Testis (tissue), 2 donors: ENCODE measurements at regions not wholly inside any gene's neighbourhood (a gene's known extent, or its start where the extent isn't known, plus 50 kb on each side); places are given as distances from the start of the nearest gene placed in this dataset.

Source experiments
- DNase-seq: peaks from one replicate; pipeline ENCODE4 v3.0.0-alpha.2; 2019
- H3K27ac ChIP-seq, 2 donors: fragments of 200-600 bp; sonication (generic); one replicate each; pipeline ENCODE4 v1.5.1; 2019
- H3K27me3 ChIP-seq: fragments of 200-600 bp; sonication (generic); one replicate; pipeline ENCODE4 v1.5.1; 2019
- H3K36me3 ChIP-seq: fragments of 200-600 bp; sonication (generic); one replicate; pipeline ENCODE4 v1.5.1; 2017; ENCODE audit warnings: low read depth; ENCODE audit errors: missing control alignments
- H3K4me1 ChIP-seq: fragments of 200-600 bp; sonication (generic); one replicate; pipeline ENCODE4 v1.5.1; 2019
- H3K4me3 ChIP-seq, 2 donors: fragments of 200-600 bp; sonication (generic); one replicate each; pipeline ENCODE4 v1.5.1; 2017 to 2019
- H3K9me3 ChIP-seq: fragments of 200-600 bp; sonication (generic); one replicate; pipeline ENCODE4 v1.5.1; 2017
- POLR2A ChIP-seq: fragments of 450-650 bp; IDR thresholded peaks from one replicate; pipeline ENCODE4 v1.6.1; 2017; ENCODE audit warnings: antibody characterized with exemption, mild to moderate bottlenecking, moderate library complexity
- WGBS, 2 donors: methylation state at CpG; one replicate each; pipeline ENCODE4 v1.1.5; 2018; 5-methylcytosine and 5-hydroxymethylcytosine counted together
- intact Hi-C: fragments of 100-400 bp; cut with DNase I; formaldehyde crosslinking; loops from one replicate; pipeline ENCODE4 v1.15.1; 2023; ENCODE audit warnings: low total_unique reads
- TF ChIP-seq, protein P1 (sequence below), 3 experiments: fragments of 450-650 bp in 2 of 3; fragments of 200-600 bp in 1 of 3; sonication (generic) in 1 of 3; IDR thresholded peaks; one replicate each; pipeline ENCODE4 v1.5.1; 2016 to 2019; ENCODE audit warnings: antibody characterized with exemption in 3 of 3, mild to moderate bottlenecking in 2 of 3, moderate library complexity in 1 of 3

- no peak for DNase-seq
- TF ChIP-seq, protein P1, sequence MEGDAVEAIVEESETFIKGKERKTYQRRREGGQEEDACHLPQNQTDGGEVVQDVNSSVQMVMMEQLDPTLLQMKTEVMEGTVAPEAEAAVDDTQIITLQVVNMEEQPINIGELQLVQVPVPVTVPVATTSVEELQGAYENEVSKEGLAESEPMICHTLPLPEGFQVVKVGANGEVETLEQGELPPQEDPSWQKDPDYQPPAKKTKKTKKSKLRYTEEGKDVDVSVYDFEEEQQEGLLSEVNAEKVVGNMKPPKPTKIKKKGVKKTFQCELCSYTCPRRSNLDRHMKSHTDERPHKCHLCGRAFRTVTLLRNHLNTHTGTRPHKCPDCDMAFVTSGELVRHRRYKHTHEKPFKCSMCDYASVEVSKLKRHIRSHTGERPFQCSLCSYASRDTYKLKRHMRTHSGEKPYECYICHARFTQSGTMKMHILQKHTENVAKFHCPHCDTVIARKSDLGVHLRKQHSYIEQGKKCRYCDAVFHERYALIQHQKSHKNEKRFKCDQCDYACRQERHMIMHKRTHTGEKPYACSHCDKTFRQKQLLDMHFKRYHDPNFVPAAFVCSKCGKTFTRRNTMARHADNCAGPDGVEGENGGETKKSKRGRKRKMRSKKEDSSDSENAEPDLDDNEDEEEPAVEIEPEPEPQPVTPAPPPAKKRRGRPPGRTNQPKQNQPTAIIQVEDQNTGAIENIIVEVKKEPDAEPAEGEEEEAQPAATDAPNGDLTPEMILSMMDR (IDR thresholded peaks at IDR 0.05) = no peak
- no peak for TF ChIP-seq POLR2A
Observed at GRCh38 chr18:29163596-29163995, 986.7 kb upstream of the CDH2 start.

GRCh38 chr18:29161429-29161828 is 984.5 kb upstream of the CDH2 start:
- Histone ChIP-seq H3K27me3 (no peaks in the 10 kb centered on the region), H3K9me3 (no peaks in the 10 kb centered on the region), H3K36me3 (no peaks in the 10 kb centered on the region), H3K4me1 (no peaks in the 10 kb centered on the region), H3K27ac (no peak overlapping the region), H3K4me3 (no peak overlapping the region)
- DNase-seq = no peak
- TF ChIP-seq, protein P1 (IDR thresholded peaks at IDR 0.05) = no peak
- no peak for TF ChIP-seq POLR2A
- intact Hi-C loops = no loop called here

More at GRCh38 chr18:29163596-29163995, 986.7 kb upstream of the CDH2 start:
- Histone ChIP-seq H3K4me1 (no peaks in the 10 kb centered on the region), H3K27ac (no peak overlapping the region), H3K4me3 (no peak overlapping the region), H3K27me3 (no peaks in the 10 kb centered on the region), H3K36me3 (no peaks in the 10 kb centered on the region), H3K9me3 (no peaks in the 10 kb centered on the region)
- intact Hi-C loops = no loop called here

- no peak for DNase-seq
- no peak for TF ChIP-seq POLR2A
- Histone ChIP-seq H3K36me3 (no peaks in the 10 kb centered on the region), H3K27ac (no peak overlapping the region), H3K4me1 (no peaks in the 10 kb centered on the region), H3K4me3 (no peak overlapping the region), H3K27me3 (no peaks in the 10 kb centered on the region), H3K9me3 (no peaks in the 10 kb centered on the region)
- 26 to 43% methylated on average over 2 of the region's 2 CpGs for WGBS, 2 donors
- intact Hi-C loops = no loop called here
Observed at GRCh38 chr18:29160170-29160569, 983.2 kb upstream of the CDH2 start.

DNA sequence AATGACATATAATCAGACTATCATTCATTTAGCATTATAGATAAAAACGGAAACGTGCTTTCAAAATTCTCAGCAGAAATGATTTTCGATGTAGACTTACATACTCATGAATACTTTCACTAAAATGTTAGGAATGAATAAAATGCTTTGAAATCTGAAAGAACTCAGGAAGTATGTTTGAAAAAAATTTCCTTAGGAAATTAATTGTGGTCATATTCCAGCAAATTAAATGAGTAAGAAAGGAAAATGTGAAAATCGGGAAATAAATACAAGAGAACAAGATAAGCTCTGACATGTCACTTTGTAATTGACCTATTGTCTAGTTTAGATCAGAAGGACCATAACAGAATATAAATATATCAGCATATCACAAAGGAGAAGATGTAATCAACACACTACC is 981.0 kb upstream of the CDH2 start:
- WGBS, 2 donors = 80 to 84% methylated on average over 4 of the region's 4 CpGs
- TF ChIP-seq, protein P1 (IDR thresholded peaks at IDR 0.05) = no peak
- TF ChIP-seq POLR2A = no peak
- DNase-seq = no peak
- Histone ChIP-seq H3K9me3 (no peaks in the 10 kb centered on the region), H3K27ac (no peak overlapping the region), H3K4me3 (no peak overlapping the region), H3K36me3 (no peaks in the 10 kb centered on the region), H3K27me3 (no peaks in the 10 kb centered on the region), H3K4me1 (no peaks in the 10 kb centered on the region)
- intact Hi-C loops = no loop called here

GRCh38 chr18:29157057-29157780 is 980.3 kb upstream of the CDH2 start:
- no peaks in the 10 kb centered on the region for H3K27me3 ChIP-seq
- H3K27ac ChIP-seq = no peak overlapping the region
- H3K4me3 ChIP-seq = no peak overlapping the region
- 84 to 93% methylated on average over 3 of the region's 3 CpGs for WGBS, 2 donors
- DNase-seq = no peak
- no peaks in the 10 kb centered on the region for H3K36me3 ChIP-seq
- H3K4me1 ChIP-seq = no peaks in the 10 kb centered on the region
- TF ChIP-seq, protein P1 (IDR thresholded peaks at IDR 0.05) = no peak
- TF ChIP-seq POLR2A = no peak
- no peaks in the 10 kb centered on the region for H3K9me3 ChIP-seq
- intact Hi-C loops = no loop called here
